Activated effector memory CD4-positive, alpha-beta T cell treated with anti-CD3 and anti-CD28 coated beads, Interleukin-2, amount 50 U/mL, for 16 hours (primary cell): ENCODE measurements at regions not wholly inside any gene's neighbourhood (a gene's known extent, or its start where the extent isn't known, plus 50 kb on each side); places are given as distances from the start of the nearest gene placed in this dataset.
"Not testable (repeated sequence)": the region's sequence is repeated elsewhere in the genome, so short reads cannot be mapped to it uniquely, and the experiment has no call there.

Source experiments
- DNase-seq: peaks from one replicate; pipeline ENCODE4 v3.0.0-alpha.2; 2020

GRCh38 chr4:19575924-19576323 is 675.8 kb upstream of the SLIT2 start:
- no peak for DNase-seq

GRCh38 chr4:19566041-19566440 is 685.7 kb upstream of the SLIT2 start:
- no peak for DNase-seq

GRCh38 chr4:19562456-19562855 is 689.2 kb upstream of the SLIT2 start:
- no peak for DNase-seq

DNA sequence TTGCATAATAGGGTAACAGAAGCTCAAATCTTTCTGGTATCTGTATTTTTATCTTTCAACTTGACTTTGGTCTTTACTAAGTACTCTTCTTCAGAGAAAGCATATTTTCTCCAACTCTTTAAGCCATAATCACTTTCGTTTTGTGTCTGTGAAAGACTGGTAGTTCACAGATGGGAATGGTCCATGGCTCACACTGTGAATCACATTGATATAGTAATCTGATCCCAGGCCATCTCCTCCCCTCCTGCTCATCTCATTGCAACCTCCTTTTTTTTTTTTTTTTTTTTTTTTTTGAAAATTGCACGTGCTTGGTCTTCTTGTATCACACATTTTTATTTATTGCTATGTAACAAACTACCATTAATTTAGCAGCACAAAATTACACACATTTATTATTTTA is 694.5 kb upstream of the SLIT2 start:
- DNase-seq = no peak

- DNase-seq = not testable (repeated sequence)
These were observed 695.4 kb upstream of the SLIT2 start for GRCh38 chr4:19556276-19556675.

- no peak for DNase-seq
These were observed 704.2 kb upstream of the SLIT2 start for GRCh38 chr4:19547463-19547862.

- DNase-seq = no peak
These were observed 707.1 kb upstream of the SLIT2 start for GRCh38 chr4:19544446-19545125.

DNA sequence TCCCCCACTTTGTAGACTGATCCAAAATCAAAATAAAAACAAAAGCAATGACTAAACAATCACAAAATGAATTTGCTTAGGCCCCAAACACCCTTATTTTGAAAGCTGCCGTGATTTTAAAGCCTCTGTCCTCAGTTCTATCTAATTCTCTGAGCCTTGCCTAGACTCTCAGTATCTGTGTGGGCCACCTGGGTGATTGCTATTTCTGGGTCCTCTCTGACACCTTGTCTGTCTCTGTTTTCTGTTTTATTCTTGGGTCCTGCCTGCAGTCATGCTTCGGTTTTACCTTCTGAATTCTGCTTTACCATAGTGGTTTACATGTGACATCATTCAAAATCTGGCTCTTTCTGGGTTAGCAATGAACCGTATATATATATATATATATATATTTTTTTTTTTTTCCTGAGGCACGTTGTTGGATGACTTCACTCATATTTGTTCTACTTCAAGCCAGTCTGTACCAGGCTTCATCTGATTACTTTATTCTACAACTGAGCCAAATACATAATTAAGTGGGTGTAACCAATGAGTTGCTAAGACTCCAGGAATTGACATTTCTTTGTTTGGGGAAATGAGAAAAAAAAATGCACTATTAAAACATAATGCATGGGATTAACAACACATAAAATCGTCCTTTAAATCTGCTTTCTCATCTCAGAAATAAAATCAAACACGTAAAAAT is 710.7 kb upstream of the SLIT2 start:
- DNase-seq = no peak

GRCh38 chr4:19539201-19539600 is 712.5 kb upstream of the SLIT2 start:
- no peak for DNase-seq

DNA sequence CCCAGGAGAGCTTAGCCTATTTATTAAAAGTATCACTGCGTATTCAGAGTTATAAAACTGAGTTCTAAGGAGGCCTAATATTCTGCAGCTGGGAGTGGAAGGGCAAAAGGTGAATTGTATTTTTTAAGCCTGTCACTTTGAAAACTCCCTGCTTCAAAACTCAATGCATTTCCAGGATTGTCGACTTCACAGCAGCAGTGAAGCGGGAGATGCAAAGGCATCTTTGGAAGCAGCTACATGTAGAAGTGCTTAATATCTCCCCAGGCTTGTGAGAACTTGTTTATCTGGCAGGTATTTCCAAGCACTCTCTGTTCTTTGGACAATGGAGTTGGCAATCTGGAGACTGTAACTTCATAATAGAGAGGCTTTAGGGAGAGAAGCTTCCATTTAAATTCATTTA is 717.5 kb upstream of the SLIT2 start:
- no peak for DNase-seq

- DNase-seq = no peak
These were observed 719.5 kb upstream of the SLIT2 start for GRCh38 chr4:19531906-19532848.

DNA sequence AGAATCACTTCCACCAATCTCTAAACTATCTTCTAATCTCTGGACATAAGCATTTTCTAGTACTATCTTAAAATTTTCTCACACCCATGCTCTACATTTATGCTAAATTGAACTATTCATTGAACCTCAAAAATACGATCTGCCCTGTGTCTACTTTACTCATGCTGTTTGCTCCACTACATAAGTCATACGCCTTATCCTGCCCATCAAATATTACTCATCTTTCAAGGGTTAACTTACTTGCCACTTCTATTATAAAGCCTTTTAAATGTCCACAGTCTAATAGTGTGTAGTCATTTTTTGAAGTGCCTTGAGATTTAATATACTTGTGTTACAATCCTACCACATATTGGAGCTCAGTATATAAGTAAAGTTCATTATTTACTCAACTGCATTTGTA is 727.7 kb upstream of the SLIT2 start:
- DNase-seq = no peak

GRCh38 chr4:19522966-19523365 is 728.7 kb upstream of the SLIT2 start:
- no peak for DNase-seq

DNA sequence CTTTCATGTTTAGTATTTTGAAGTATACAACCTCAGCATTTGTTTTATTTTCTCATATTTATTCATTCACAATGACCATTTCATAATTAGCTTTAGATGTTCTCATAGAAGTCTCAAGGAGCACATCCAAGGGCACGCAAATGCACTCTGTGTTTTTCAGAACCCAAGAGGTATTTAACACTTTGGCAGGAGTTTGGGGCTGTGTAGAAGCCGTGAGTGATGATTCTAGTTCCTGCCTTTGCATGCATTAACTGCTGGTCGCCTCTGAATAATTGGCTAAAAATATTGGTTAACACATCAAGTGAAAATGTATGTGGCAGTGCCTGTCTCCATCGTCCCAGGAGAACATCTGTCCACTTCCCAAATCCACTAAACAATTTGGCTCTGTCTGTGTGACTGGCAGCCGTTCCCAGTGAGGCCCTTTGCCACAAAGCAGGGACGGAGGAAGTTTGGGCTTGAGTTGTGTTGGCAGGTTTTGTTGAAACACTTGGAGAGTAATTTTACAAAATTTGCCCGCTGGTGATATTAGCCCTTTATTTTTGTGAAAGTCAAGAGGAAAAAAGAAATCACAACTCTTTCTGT is 730.7 kb upstream of the SLIT2 start:
- DNase-seq = no peak

- DNase-seq = no peak
These were observed 737.2 kb upstream of the SLIT2 start for GRCh38 chr4:19514276-19515070.

DNA sequence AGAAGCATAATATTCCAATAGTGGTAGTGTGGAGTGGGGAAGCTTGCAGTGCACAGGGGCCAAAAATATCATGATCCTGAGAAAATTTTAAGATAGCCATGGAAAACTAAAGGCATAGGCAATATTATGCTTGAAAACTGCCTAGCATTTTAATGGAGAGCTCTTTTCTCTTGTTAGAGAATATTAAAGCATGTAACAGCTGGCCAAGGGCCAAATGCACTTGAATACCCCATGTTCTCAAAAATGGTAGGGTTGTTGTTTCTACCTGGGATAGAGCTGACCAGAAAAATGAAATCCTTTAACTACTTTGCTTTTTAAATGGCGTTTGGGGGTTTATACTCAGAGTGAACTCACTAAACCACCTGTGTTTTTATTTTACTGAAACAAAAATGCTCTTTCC is 739.6 kb upstream of the SLIT2 start:
- DNase-seq = no peak

GRCh38 chr4:19510993-19511392 is 740.7 kb upstream of the SLIT2 start:
- no peak for DNase-seq

DNA sequence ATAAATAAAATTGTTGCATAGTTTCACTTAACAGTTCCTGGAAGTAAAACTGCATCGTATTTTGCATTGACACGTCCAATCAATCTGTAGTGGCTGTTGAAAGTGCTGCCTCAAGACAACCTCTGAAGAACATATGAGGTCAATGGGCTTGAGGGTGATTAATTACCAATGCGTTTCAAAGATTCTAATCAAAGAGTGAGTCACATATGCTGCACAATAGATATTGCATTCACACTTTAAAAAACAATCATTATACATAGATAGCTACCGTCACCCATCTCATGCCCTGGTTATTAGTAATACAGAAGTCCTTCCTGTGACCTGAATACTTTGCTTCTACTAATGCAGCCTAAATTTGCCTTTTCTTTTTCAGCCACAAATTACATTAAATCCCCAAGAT is 743.3 kb upstream of the SLIT2 start:
- DNase-seq = no peak

DNA sequence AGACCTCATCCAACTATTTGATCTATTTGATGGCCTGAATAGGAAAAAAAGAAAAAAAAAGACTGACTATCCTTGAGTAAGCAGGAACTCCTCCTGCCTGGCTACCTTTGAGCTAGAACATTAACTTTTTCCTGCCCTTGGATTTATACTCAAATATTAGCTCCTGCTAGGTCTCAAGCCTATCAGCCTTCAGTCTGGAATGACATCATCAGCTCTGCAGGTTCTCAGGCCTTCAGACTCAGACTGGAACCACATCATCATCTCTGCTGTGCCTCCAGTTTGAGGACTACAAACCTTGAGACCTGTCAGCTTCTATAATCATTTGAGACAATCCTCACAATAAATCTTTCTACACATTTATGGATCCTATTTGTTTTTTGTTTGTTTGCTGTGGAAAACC is 754.0 kb upstream of the SLIT2 start:
- DNase-seq = no peak

DNA sequence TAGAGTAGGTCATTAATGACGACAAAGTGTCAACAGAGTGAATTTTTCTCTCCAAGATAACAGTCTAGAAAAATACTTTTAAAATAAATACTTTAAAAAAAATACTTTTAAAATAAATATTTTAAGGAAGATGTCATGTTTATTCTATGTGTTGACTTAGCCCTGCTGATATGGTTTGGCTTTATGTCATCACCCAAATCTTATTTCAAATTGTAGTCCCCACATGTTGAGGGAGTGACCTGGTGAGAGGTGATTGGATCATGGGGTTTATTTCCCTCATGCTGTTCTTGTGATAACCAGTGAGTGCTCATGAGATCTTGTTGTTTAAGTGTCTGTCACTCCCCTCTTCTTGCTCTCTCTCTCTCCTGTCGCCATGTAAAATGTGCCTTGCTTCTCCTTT is 754.9 kb upstream of the SLIT2 start:
- DNase-seq = no peak

GRCh38 chr4:19494961-19495360 is 756.7 kb upstream of the SLIT2 start:
- DNase-seq = no peak

DNA sequence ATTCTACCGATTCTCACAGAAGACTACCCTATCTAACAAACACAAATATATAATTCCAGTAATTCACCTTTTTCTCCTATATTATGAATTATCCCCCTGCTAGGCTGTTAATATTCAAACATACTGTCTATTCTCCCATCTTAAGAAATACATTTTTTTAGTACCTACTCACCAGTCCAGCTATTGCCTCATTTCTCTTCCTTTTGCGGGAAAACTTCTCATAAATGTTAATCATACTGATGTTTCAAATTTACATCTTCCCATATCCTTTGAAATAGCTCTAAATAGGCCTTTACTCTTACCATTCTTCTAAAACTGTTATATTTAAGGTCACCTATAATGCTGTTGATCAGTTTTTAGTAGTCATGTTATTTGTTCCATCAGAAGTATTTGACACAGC is 759.1 kb upstream of the SLIT2 start:
- no peak for DNase-seq

DNA sequence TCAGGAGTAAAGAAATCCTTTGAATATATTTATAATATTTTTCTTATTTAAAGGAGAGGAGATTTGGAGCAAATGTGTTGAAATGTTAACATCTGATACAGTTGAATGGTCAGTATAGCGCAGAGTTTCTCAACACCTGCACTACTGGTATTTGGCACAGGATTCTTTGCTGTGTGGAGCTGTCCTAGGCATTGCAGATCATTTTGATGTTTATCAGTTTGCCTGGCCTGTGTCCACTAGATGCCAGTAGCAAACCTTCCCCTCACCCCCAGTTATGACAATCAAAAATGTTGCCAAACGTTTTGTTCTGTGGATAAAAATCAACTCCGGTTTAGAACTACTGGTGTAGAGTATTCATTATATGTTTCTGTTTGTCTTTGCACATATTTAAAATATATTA is 765.3 kb upstream of the SLIT2 start:
- no peak for DNase-seq
